GM21423 (cell line): ENCODE measurements at regions not wholly inside any gene's neighbourhood (a gene's known extent, or its start where the extent isn't known, plus 50 kb on each side); places are given as distances from the start of the nearest gene placed in this dataset.
"Not testable (repeated sequence)": the region's sequence is repeated elsewhere in the genome, so short reads cannot be mapped to it uniquely, and the experiment has no call there.

Experiments used
- ATAC-seq: cut with Tn5 transposase; IDR thresholded peaks from one replicate; pipeline ENCODE4 v1.9.1; 2021; ENCODE audit warnings: mild to moderate bottlenecking, moderate library complexity; ENCODE audit not compliant: unreplicated experiment

GRCh38 chr3:59510576-59510975 is 460.8 kb upstream of the CFAP20DC start:
- no peak for ATAC-seq

- no peak for ATAC-seq
Observed at GRCh38 chr3:59508273-59508672, 458.4 kb upstream of the CFAP20DC start.

GRCh38 chr3:59506191-59506590 is 456.4 kb upstream of the CFAP20DC start:
- no peak for ATAC-seq

- no peak for ATAC-seq
Observed at GRCh38 chr3:59503441-59503840, 453.6 kb upstream of the CFAP20DC start.

GRCh38 chr3:59502806-59503205 is 453.0 kb upstream of the CFAP20DC start:
- no peak for ATAC-seq

- ATAC-seq: no peak
Observed at GRCh38 chr3:59499954-59500353, 450.1 kb upstream of the CFAP20DC start.

GRCh38 chr3:59499000-59499399 is 449.2 kb upstream of the CFAP20DC start:
- no peak for ATAC-seq

GRCh38 chr3:59496250-59496649 is 446.4 kb upstream of the CFAP20DC start:
- ATAC-seq: no peak

- ATAC-seq: not testable (repeated sequence)
Observed at GRCh38 chr3:59494969-59495368, 445.1 kb upstream of the CFAP20DC start.

GRCh38 chr3:59486520-59486919 is 436.7 kb upstream of the CFAP20DC start:
- no peak for ATAC-seq

GRCh38 chr3:59483191-59483590 is 433.4 kb upstream of the CFAP20DC start:
- ATAC-seq: no peak

- ATAC-seq: no peak
Observed at GRCh38 chr3:59482684-59483083, 432.9 kb upstream of the CFAP20DC start.

GRCh38 chr3:59481776-59482400 is 432.1 kb upstream of the CFAP20DC start:
- no peak for ATAC-seq

- peak; percentile 80 for ATAC-seq
Observed at GRCh38 chr3:59480486-59480995, 430.7 kb upstream of the CFAP20DC start.

GRCh38 chr3:59473636-59474035 is 423.8 kb upstream of the CFAP20DC start:
- ATAC-seq: no peak

- no peak for ATAC-seq
Observed at GRCh38 chr3:59472541-59472940, 422.7 kb upstream of the CFAP20DC start.

GRCh38 chr3:59469948-59470723 is 420.3 kb upstream of the CFAP20DC start:
- no peak for ATAC-seq

GRCh38 chr3:59467476-59467875 is 417.7 kb upstream of the CFAP20DC start:
- no peak for ATAC-seq

GRCh38 chr3:59464187-59464586 is 414.4 kb upstream of the CFAP20DC start:
- no peak for ATAC-seq

- ATAC-seq: no peak
Observed at GRCh38 chr3:59463253-59463652, 413.4 kb upstream of the CFAP20DC start.

GRCh38 chr3:59460068-59460467 is 410.2 kb upstream of the CFAP20DC start:
- ATAC-seq: no peak

GRCh38 chr3:59456852-59457485 is 407.1 kb upstream of the CFAP20DC start:
- peak; percentile 95 for ATAC-seq
